Hepatocyte (in vitro differentiated cells): ENCODE measurements at regions not wholly inside any gene's neighbourhood (a gene's known extent, or its start where the extent isn't known, plus 50 kb on each side); places are given as distances from the start of the nearest gene placed in this dataset.

Source experiments
- EZH2 ChIP-seq: fragments of 200-600 bp; sonication (generic); IDR thresholded peaks from 2 replicates; pipeline ENCODE4 v1.6.1; 2016; ENCODE audit warnings: antibody characterized with exemption, mild to moderate bottlenecking, borderline replicate concordance
- TF ChIP-seq, protein P1 (sequence below): fragments of 200-600 bp; sonication (generic); IDR thresholded peaks from 2 replicates; pipeline ENCODE4 v1.5.1; 2016; ENCODE audit warnings: antibody characterized with exemption, mild to moderate bottlenecking; ENCODE audit not compliant: poor library complexity

DNA sequence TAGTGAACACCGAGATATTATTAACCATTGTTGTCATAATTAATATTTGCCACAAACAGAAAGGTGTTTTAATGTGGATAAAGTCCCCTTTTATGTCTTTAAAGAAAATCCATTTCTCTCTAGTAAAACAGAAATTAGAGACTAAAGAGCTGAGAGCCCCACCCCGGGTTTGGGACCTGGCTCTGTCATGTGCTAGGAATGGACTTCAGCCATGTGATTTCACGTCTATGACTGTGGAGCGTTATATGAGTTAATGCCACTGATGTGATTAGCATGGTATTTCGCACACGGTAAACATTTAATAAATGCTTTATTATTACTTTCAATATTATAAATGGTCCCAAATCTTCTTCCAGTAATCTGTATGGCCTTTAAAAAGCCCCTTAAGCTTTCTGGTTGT is 205.0 kb upstream of the NFIA start:
- no peak for TF ChIP-seq EZH2
- TF ChIP-seq, protein P1, sequence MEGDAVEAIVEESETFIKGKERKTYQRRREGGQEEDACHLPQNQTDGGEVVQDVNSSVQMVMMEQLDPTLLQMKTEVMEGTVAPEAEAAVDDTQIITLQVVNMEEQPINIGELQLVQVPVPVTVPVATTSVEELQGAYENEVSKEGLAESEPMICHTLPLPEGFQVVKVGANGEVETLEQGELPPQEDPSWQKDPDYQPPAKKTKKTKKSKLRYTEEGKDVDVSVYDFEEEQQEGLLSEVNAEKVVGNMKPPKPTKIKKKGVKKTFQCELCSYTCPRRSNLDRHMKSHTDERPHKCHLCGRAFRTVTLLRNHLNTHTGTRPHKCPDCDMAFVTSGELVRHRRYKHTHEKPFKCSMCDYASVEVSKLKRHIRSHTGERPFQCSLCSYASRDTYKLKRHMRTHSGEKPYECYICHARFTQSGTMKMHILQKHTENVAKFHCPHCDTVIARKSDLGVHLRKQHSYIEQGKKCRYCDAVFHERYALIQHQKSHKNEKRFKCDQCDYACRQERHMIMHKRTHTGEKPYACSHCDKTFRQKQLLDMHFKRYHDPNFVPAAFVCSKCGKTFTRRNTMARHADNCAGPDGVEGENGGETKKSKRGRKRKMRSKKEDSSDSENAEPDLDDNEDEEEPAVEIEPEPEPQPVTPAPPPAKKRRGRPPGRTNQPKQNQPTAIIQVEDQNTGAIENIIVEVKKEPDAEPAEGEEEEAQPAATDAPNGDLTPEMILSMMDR = no peak
